Spinal cord (tissue), 9 donors: ENCODE measurements at regions not wholly inside any gene's neighbourhood (a gene's known extent, or its start where the extent isn't known, plus 50 kb on each side); places are given as distances from the start of the nearest gene placed in this dataset.

Experiments
- DNase-seq, 6 donors: peaks; one replicate each; pipeline versions ENCODE4 v3.0.0 to v3.0.0-alpha.2; 2013 to 2015; ENCODE audit warnings: low spot score in 6 of 6, low read depth in 4 of 6
- H3K27ac ChIP-seq: one replicate; pipeline ENCODE4 v1.5.1; 2013; ENCODE audit warnings: low read depth, low read length, control low read depth
- H3K27me3 ChIP-seq: one replicate; pipeline ENCODE4 v1.6.1; 2013; ENCODE audit warnings: low read length; ENCODE audit not compliant: control insufficient read depth, insufficient read depth
- H3K36me3 ChIP-seq: one replicate; pipeline ENCODE4 v1.6.1; 2013; ENCODE audit warnings: low read length; ENCODE audit not compliant: control insufficient read depth, insufficient read depth
- H3K4me1 ChIP-seq: one replicate; pipeline ENCODE4 v1.6.1; 2013; ENCODE audit warnings: low read length; ENCODE audit not compliant: control insufficient read depth, insufficient read depth
- H3K4me3 ChIP-seq: one replicate; pipeline ENCODE4 v1.5.1; 2013; ENCODE audit warnings: low read depth, low read length, control low read depth
- H3K9me3 ChIP-seq: one replicate; pipeline ENCODE4 v1.6.1; 2013; ENCODE audit warnings: low read length; ENCODE audit not compliant: control insufficient read depth, insufficient read depth
- WGBS: methylation state at CpG from one replicate; pipeline ENCODE4 v1.1.5; 2013; ENCODE audit warnings: missing lambda C conversion rate; ENCODE audit not compliant: insufficient coverage; 5-methylcytosine and 5-hydroxymethylcytosine counted together
- donor health status: healthy.

DNA sequence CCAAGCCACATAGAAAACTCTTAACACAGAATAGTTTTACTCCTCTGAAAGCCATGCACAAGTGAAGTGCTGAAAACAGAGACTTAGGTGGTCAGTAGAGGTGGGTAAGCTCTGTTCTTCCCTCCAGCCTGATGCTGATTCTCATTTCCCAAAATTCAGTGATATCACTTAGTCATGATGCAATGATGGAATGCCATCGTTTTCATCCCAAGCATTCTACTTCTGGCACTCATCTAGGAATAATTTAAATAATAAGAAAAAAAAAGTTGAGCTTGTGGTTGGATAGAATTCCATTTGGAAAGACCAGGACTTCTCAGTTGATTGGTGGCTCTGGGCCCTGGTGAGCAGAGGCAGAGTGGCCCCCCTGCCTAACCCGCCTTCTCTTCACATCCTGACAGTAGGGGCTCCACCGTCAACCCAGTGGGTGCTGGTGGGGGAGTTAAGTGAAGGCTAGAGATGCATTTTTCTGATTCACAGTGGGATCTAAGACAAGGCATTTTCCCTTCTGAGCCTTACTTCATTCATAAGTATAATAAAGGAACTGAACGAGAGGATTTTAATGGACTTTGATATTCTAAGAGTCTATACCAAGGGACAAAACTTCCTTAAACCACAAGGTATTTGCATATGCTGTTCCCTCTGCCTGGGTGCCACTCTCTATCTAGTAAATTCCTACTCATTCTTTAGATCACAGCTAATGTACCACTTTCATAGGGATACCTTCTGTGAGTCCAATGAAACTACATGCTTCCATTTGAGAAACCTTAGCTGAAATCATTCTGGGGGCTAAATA lies 310.3 kb upstream of the DYNLRB2 start:
- no peak for DNase-seq

DNA sequence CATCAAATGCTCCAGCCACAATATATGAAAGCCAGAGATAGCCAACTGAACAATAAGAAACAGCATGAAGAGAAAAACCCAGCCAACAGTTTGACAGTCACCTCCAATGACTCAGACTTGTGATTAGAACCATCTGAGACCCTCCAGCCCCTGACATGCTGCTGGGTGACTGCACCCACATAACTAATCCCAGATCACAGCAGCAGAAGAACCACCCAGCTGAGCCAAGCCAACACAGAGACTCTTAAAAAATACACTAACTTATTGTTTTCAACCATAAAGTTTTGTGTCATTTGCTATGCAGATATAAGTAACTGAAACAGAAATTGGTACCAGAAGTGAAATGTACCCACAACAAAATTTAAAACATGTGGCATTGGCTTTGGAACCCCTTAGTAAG lies 314.3 kb upstream of the DYNLRB2 start:
- Histone ChIP-seq H3K27ac (no peak overlapping the region), H3K4me3 (no peak overlapping the region), H3K9me3 (peaks cover 3% of the 10 kb centered on the region), H3K36me3 (no peaks in the 10 kb centered on the region), H3K4me1 (no peaks in the 10 kb centered on the region), H3K27me3 (no peaks in the 10 kb centered on the region)
- DNase-seq, result no peak

More for the DNA sequence above, 310.3 kb upstream of the DYNLRB2 start:
- Histone ChIP-seq H3K27me3 (no peaks in the 10 kb centered on the region), H3K27ac (no peak overlapping the region), H3K4me1 (no peaks in the 10 kb centered on the region), H3K36me3 (no peaks in the 10 kb centered on the region), H3K9me3 (peaks cover 3% of the 10 kb centered on the region), H3K4me3 (no peak overlapping the region)
- 60% methylated on average over 1 of the region's 4 CpGs for WGBS

GRCh38 chr16:80210787-80211186 lies 330.0 kb upstream of the DYNLRB2 start:
- WGBS, result 80% methylated on average over 1 of the region's 3 CpGs
- Histone ChIP-seq H3K27me3 (no peaks in the 10 kb centered on the region), H3K36me3 (no peaks in the 10 kb centered on the region), H3K27ac (no peak overlapping the region), H3K4me3 (no peak overlapping the region), H3K4me1 (no peaks in the 10 kb centered on the region), H3K9me3 (no peaks in the 10 kb centered on the region)
- no peak for DNase-seq

- Histone ChIP-seq H3K27me3 (no peaks in the 10 kb centered on the region), H3K4me1 (no peaks in the 10 kb centered on the region), H3K36me3 (no peaks in the 10 kb centered on the region), H3K9me3 (no peaks in the 10 kb centered on the region), H3K4me3 (no peak overlapping the region), H3K27ac (no peak overlapping the region)
- 75% methylated on average over 2 of the region's 3 CpGs for WGBS
- no peak for DNase-seq
Measured at GRCh38 chr16:80208743-80209142, 332.1 kb upstream of the DYNLRB2 start.

DNA sequence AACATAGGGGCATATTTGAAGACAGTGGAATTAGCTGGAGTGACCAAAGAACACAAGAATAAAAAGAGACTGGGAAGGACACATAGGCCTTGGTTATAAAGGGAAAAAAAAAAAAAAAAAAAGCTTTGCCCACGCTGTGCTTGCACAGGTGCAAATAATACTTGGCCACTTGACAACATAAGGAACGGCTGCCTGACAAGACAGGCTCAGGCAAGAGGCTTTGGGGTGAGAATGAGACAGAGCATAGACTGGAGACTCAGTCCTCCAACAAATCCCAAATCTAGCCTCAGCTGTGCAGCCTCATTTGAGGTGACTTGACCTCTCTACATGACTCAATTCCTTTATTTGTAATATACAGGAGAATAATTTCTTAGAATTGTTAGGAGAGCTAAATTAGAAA lies 332.8 kb upstream of the DYNLRB2 start:
- Histone ChIP-seq H3K4me1 (no peaks in the 10 kb centered on the region), H3K27me3 (no peaks in the 10 kb centered on the region), H3K9me3 (no peaks in the 10 kb centered on the region), H3K4me3 (no peak overlapping the region), H3K36me3 (no peaks in the 10 kb centered on the region), H3K27ac (no peak overlapping the region)
- DNase-seq, result no peak
- WGBS, result no CpG with 5 or more reads among the region's 2 CpGs

- 95% methylated on average over 2 of the region's 3 CpGs for WGBS
- Histone ChIP-seq H3K9me3 (no peaks in the 10 kb centered on the region), H3K27ac (no peak overlapping the region), H3K27me3 (no peaks in the 10 kb centered on the region), H3K4me3 (no peak overlapping the region), H3K36me3 (no peaks in the 10 kb centered on the region), H3K4me1 (no peaks in the 10 kb centered on the region)
- DNase-seq, result no peak
Measured at GRCh38 chr16:80203821-80204220, 337.0 kb upstream of the DYNLRB2 start.

DNA sequence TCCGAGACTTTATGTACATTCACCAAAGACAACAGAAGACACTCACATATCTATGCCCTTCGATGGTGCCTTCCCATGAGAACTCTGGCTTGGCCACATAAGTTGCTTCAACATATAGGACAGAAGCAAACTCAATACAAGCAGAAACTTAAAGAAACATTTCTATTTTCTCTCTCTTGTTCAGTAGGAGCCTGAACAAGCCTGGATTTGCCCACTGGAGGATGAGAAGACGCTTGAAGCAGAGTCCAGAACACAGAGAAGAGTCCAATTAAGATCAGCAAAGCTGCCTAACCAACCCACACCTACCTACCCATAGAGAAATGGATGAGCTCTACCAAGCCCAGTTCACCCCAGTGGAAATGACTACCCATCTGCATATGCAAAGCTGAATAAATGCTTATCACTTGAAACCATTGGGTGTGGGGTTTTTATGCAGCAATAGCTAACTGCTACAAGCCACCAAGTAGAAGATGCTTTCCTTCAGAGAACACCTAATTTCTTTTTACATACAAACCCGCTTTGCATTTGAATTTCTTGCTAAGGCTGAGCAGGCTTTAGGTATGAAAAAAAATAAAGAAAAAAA lies 337.9 kb upstream of the DYNLRB2 start:
- no peak for DNase-seq
- no peak overlapping the region for H3K27ac ChIP-seq
- H3K36me3 ChIP-seq, result no peaks in the 10 kb centered on the region
- no peak overlapping the region for H3K4me3 ChIP-seq
- H3K27me3 ChIP-seq, result no peaks in the 10 kb centered on the region
- 76% methylated on average over 3 of the region's 4 CpGs for WGBS
- H3K4me1 ChIP-seq, result no peaks in the 10 kb centered on the region
- H3K9me3 ChIP-seq, result no peaks in the 10 kb centered on the region

GRCh38 chr16:80200079-80200478 lies 340.7 kb upstream of the DYNLRB2 start:
- Histone ChIP-seq H3K27me3 (no peaks in the 10 kb centered on the region), H3K36me3 (no peaks in the 10 kb centered on the region), H3K4me1 (no peaks in the 10 kb centered on the region), H3K9me3 (no peaks in the 10 kb centered on the region), H3K4me3 (no peak overlapping the region), H3K27ac (no peak overlapping the region)
- 80% methylated on average over 1 of the region's 3 CpGs for WGBS
- no peak for DNase-seq

- no peaks in the 10 kb centered on the region for H3K27me3 ChIP-seq
- no peak overlapping the region for H3K27ac ChIP-seq
- no peaks in the 10 kb centered on the region for H3K9me3 ChIP-seq
- H3K4me1 ChIP-seq, result no peaks in the 10 kb centered on the region
- DNase-seq, result no peak
- H3K36me3 ChIP-seq, result no peaks in the 10 kb centered on the region
- no peak overlapping the region for H3K4me3 ChIP-seq
- WGBS, result no CpG with 5 or more reads among the region's 3 CpGs
Measured at GRCh38 chr16:80199614-80200013, 341.2 kb upstream of the DYNLRB2 start.
